Mucosa of rectum (tissue), 2 donors: ENCODE measurements at regions not wholly inside any gene's neighbourhood (a gene's known extent, or its start where the extent isn't known, plus 50 kb on each side); places are given as distances from the start of the nearest gene placed in this dataset.
"Not testable (repeated sequence)": the region's sequence is repeated elsewhere in the genome, so short reads cannot be mapped to it uniquely, and the experiment has no call there.

Source experiments
- H3K27ac ChIP-seq, 2 donors: one replicate each; pipeline ENCODE4 v1.7.0; 2013; ENCODE audit warnings: inconsistent platforms in 2 of 2, low read depth in 2 of 2, low read length in 2 of 2
- H3K27me3 ChIP-seq, 2 donors: one replicate each; pipeline ENCODE4 v1.7.0; 2013; ENCODE audit warnings: low read length in 2 of 2; ENCODE audit not compliant: control insufficient read depth in 2 of 2, insufficient read depth in 2 of 2
- H3K36me3 ChIP-seq, 2 donors: one replicate each; pipeline ENCODE4 v1.7.0; 2013; ENCODE audit warnings: low read length in 2 of 2; ENCODE audit not compliant: control insufficient read depth in 2 of 2, insufficient read depth in 2 of 2
- H3K4me1 ChIP-seq, 2 donors: one replicate each; pipeline ENCODE4 v1.7.0; 2013; ENCODE audit warnings: low read length in 2 of 2, mild to moderate bottlenecking in 1 of 2; ENCODE audit not compliant: control insufficient read depth in 2 of 2, insufficient read depth in 2 of 2
- H3K4me3 ChIP-seq, 2 donors: one replicate each; pipeline ENCODE4 v1.7.0; 2013; ENCODE audit warnings: low read length in 2 of 2
- H3K9ac ChIP-seq, 2 donors: one replicate each; pipeline ENCODE4 v1.7.0; 2013; ENCODE audit warnings: low read length in 2 of 2, low read depth in 1 of 2, mild to moderate bottlenecking in 1 of 2
- H3K9me3 ChIP-seq, 2 donors: one replicate each; pipeline ENCODE4 v1.7.0; 2013; ENCODE audit warnings: low read length in 2 of 2; ENCODE audit not compliant: control insufficient read depth in 2 of 2
- donor health status: healthy.
- donor health status: Normal muscosa, but diverticular disease.

DNA sequence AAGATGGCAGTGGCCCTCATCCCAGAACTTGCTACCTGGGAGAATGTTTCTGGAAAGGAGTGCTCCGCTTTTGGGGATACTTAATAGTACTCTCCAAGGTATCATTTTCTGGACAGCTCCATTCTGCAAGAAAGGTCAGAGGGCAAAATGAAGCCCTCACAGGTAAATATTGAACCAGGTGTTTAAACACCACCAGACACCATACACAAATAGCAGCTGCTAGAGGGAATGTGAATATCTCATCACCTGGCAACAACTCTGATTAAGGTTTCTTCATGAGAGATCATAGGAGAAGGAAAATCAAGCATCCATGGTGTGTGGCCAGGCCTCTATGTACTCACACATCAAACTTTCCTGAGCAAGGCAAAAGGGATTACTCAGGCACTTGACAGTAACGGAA, 226.1 kb upstream of the FAT3 start:
- H3K27ac ChIP-seq, result no peak overlapping the region
- no peaks in the 10 kb centered on the region for H3K36me3 ChIP-seq
- H3K27me3 ChIP-seq, result no peaks in the 10 kb centered on the region
- H3K9me3 ChIP-seq, result no peaks in the 10 kb centered on the region
- H3K9ac ChIP-seq, result no peak overlapping the region
- no peaks in the 10 kb centered on the region for H3K4me1 ChIP-seq
- H3K4me3 ChIP-seq, result no peak overlapping the region

DNA sequence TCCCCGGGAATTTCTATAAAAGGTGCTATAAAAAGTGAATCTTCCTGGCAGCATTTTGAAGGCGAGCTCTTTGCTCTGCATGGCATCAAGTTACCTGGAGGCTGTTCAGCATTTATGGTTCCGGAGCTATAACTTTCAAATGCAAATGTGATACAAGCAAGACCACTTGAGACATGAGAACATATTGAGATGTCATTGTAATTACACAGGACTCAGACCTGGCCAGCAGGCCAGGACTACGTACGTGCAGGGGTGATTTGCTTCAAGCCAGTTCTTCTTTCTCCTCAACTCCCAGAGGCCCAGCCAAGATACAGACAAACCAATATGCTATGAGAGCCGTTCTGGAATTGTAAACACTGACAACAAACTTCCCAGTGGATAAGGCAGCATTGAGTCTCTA, 227.4 kb upstream of the FAT3 start:
- H3K27me3 ChIP-seq, result no peaks in the 10 kb centered on the region
- H3K4me1 ChIP-seq, result no peaks in the 10 kb centered on the region
- H3K9me3 ChIP-seq, result no peaks in the 10 kb centered on the region
- no peak overlapping the region for H3K9ac ChIP-seq
- no peak overlapping the region for H3K27ac ChIP-seq
- H3K4me3 ChIP-seq, result no peak overlapping the region
- no peaks in the 10 kb centered on the region for H3K36me3 ChIP-seq

DNA sequence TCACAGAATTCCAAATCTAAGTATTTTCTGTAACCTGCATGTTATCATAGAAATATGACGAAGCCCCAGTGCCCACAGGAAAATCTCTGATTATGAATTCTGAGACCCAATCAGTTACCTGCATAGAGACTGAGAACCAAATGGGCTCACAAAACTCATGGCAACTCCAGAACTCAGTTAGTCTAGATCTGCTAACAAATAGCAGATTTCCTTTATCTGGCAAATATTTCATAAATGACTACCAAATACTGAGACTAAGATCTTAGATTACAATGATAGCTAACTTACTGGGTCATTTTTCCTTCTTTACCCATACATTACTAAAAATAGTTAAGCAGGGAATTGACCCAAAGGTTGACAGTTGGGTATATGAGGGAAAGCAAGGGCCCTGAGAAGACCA, 228.1 kb upstream of the FAT3 start:
- Histone ChIP-seq H3K9ac (no peak overlapping the region), H3K4me3 (no peak overlapping the region), H3K27ac (no peak overlapping the region), H3K4me1 (no peaks in the 10 kb centered on the region), H3K36me3 (no peaks in the 10 kb centered on the region), H3K27me3 (no peaks in the 10 kb centered on the region), H3K9me3 (no peaks in the 10 kb centered on the region)

DNA sequence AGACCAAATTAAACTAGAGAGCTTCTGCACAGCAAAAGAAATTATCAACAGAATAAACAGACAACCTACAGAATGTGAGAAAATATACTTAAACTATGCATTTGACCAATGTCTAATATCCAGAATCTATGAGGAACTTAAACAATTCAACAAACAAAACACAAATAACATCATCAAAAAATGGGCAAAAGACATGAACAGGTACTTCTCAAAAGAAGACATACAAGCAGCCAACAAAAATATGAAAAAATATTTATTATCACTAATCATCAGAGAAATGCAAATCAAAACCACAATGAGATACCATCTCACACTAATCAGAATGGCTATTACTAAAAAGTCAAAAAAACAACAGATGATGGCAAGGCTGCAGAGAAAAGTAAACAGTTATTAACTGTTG, 236.2 kb upstream of the FAT3 start:
- not testable (repeated sequence) for H3K9me3 ChIP-seq, H3K36me3 ChIP-seq, H3K4me3 ChIP-seq, H3K27me3 ChIP-seq, H3K4me1 ChIP-seq, H3K27ac ChIP-seq, H3K9ac ChIP-seq

DNA sequence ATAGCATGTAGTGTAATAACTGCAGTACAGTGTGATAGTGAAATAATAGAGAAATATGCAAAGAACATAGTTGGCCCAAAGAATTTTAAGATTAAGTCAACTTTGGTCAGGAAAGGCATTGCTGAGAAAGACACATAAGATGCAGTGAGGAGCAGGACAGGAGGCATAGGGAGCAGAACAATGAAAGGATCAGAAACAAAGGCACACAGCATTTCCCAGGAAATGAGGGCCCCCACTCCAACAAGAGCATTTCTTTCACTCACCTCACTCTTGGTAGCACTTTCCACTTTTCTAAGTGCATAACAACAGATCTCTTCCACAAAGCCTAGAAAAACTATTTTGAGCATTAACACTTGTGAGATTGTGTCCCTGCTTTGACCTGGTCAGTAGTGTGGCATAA, 238.4 kb upstream of the FAT3 start:
- H3K27ac ChIP-seq, result no peak overlapping the region
- no peak overlapping the region for H3K4me3 ChIP-seq
- H3K9ac ChIP-seq, result no peak overlapping the region
- no peaks in the 10 kb centered on the region for H3K36me3 ChIP-seq
- H3K27me3 ChIP-seq, result no peaks in the 10 kb centered on the region
- no peaks in the 10 kb centered on the region for H3K4me1 ChIP-seq
- no peaks in the 10 kb centered on the region for H3K9me3 ChIP-seq

DNA sequence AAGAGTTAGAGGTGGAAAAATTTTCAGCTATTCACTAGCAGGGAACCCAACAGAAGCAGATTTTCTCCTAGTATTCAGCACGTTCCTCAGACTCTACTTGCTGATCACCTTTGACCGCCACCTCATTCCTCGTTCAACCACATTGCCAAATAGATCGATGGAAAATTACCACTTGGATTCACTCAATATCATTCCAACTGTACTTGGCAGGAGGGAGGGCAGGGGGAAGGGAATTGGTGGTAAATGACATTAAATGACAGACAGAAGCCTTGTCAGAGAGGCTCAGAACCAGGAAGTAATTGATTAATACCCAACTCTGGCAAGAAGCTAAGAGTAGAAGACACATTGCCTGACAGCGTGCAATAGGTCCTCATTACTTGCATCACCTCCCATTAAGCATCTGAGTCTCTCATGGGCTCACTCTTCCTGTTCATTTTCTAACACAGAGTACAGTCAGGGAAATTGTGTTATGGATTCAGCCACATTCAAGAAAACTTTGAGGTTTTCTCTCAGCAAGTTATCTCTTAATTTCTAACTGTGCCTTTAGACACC, 240.5 kb upstream of the FAT3 start:
- no peak overlapping the region for H3K27ac ChIP-seq
- no peaks in the 10 kb centered on the region for H3K9me3 ChIP-seq
- H3K36me3 ChIP-seq, result no peaks in the 10 kb centered on the region
- H3K4me1 ChIP-seq, result no peaks in the 10 kb centered on the region
- no peaks in the 10 kb centered on the region for H3K27me3 ChIP-seq
- H3K9ac ChIP-seq, result no peak overlapping the region
- H3K4me3 ChIP-seq, result no peak overlapping the region

DNA sequence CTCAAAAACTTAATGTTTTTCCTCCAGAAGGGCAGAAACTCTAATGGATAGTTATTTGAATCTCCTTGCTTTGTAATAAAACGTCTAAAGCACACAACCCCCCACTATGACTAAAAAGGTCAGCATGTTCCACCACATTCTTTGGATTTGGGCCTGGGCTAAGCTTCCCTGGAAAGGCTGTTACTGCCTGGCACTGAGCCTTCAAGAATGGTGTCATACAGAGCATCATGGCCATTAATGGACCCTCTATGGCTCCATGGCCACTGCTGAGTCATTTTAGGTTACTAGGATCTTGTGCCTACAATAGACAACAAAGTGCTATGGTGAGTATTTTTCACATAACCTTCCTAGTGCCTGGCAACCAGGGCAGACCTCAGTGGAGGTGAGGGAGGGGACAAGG, 242.6 kb upstream of the FAT3 start:
- Histone ChIP-seq H3K4me3 (no peak overlapping the region), H3K9ac (no peak overlapping the region), H3K27ac (peak overlapping the region in 1 of 2 donors; percentile 46), H3K36me3 (no peaks in the 10 kb centered on the region), H3K27me3 (no peaks in the 10 kb centered on the region), H3K9me3 (no peaks in the 10 kb centered on the region), H3K4me1 (no peaks in the 10 kb centered on the region)

DNA sequence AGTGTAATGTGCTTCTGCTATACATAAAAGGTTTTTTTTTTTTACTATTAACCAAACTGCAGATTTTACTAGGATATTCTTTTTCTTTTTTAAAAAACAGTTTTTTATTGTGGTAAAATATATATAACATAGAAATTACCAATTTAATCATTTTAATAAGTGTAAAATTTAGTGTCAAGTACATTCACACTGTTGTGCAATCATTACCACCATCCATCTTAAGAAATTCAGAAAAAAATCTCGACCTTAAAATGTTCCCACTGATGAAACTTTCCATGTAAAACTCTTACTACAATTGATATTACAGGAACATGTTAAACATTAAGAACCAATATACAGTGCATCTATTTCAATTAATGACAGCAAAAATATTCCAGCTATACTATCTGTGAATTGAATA, 244.8 kb upstream of the FAT3 start:
- H3K36me3 ChIP-seq, result no peaks in the 10 kb centered on the region
- no peaks in the 10 kb centered on the region for H3K4me1 ChIP-seq
- H3K27ac ChIP-seq, result no peak overlapping the region
- H3K9me3 ChIP-seq, result no peaks in the 10 kb centered on the region
- no peak overlapping the region for H3K9ac ChIP-seq
- no peak overlapping the region for H3K4me3 ChIP-seq
- no peaks in the 10 kb centered on the region for H3K27me3 ChIP-seq

DNA sequence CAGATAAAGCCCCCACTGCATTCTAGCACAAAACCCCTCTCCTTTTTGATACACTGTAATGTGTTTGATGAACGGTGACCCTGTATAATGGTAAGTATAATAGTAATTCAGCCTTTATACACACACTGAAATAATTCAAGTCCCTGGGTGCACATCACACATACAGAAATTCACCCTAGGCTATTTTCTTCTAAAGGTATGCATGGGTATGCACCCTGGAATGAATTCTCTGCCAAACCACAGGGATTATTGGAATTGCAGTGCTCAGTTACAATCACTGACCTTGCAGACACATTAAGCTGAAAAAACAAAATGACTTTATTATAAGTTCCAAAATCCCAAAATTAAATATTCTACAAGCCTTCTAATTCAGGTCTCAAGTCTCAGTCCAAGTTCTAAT, 245.9 kb upstream of the FAT3 start:
- no peaks in the 10 kb centered on the region for H3K9me3 ChIP-seq
- no peak overlapping the region for H3K4me3 ChIP-seq
- H3K9ac ChIP-seq, result no peak overlapping the region
- H3K4me1 ChIP-seq, result no peaks in the 10 kb centered on the region
- H3K27ac ChIP-seq, result no peak overlapping the region
- no peaks in the 10 kb centered on the region for H3K36me3 ChIP-seq
- no peaks in the 10 kb centered on the region for H3K27me3 ChIP-seq

DNA sequence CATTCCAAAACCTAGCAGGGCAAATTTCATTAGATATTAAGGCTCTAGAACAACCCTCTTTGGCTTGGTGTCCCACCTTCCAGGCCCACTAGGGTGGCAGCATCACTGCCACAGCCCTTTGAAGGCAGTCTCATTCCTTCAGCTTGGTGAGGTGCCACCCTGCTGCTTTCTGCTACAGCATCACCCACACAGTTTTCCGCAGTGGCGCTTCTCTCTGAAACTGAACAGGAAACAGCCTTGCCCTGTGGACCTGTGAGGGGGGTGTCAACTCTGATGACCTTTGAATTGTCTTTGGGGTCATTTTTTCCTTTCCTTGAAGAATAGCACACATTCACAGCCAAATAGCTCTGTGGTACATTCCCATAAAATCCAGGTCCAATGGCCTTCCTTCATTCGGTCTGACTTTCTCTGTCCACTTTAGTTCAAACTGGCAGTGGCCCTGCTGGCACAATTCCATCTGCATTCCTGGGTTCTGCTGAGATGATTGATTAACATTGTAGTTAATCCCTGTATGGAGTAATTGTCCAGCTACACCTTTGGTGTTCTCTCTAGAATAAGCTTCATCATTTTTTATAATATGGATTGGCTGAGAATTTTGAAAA, 251.9 kb upstream of the FAT3 start:
- no peak overlapping the region for H3K9ac ChIP-seq
- no peaks in the 10 kb centered on the region for H3K4me1 ChIP-seq
- H3K4me3 ChIP-seq, result no peak overlapping the region
- H3K27me3 ChIP-seq, result no peaks in the 10 kb centered on the region
- H3K9me3 ChIP-seq, result no peaks in the 10 kb centered on the region
- H3K36me3 ChIP-seq, result no peaks in the 10 kb centered on the region
- H3K27ac ChIP-seq, result no peak overlapping the region

DNA sequence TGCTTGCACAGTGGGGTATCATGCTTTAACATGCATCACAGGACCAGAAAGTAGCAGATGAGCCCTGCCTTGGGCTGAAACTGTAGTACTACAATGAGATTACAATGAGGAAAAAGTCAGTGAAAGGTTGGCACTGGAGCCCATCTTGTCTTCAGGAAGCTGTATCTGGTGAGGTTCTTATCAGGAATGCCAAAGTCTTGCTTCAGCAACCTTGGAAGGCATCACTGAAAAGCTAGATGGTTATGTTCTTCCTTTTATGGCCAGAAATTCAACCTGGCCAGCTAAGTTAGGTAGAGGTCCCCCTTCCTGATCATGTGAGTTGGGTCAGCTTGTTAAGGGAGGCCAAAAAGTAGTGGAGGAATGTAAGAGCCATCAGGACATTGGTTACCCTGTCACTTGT, 254.0 kb upstream of the FAT3 start:
- no peak overlapping the region for H3K4me3 ChIP-seq
- no peak overlapping the region for H3K27ac ChIP-seq
- H3K9me3 ChIP-seq, result no peaks in the 10 kb centered on the region
- no peaks in the 10 kb centered on the region for H3K27me3 ChIP-seq
- no peak overlapping the region for H3K9ac ChIP-seq
- H3K4me1 ChIP-seq, result no peaks in the 10 kb centered on the region
- no peaks in the 10 kb centered on the region for H3K36me3 ChIP-seq
